ENCODE measurements at regions not wholly inside any gene's neighbourhood (a gene's known extent, or its start where the extent isn't known, plus 50 kb on each side); places are given as distances from the start of the nearest gene placed in this dataset.

GRCh38 chr22:48431014-48431413 lies 1396.7 kb downstream of the BRD1 start (continued):
- TF ChIP-seq, protein P1, sequence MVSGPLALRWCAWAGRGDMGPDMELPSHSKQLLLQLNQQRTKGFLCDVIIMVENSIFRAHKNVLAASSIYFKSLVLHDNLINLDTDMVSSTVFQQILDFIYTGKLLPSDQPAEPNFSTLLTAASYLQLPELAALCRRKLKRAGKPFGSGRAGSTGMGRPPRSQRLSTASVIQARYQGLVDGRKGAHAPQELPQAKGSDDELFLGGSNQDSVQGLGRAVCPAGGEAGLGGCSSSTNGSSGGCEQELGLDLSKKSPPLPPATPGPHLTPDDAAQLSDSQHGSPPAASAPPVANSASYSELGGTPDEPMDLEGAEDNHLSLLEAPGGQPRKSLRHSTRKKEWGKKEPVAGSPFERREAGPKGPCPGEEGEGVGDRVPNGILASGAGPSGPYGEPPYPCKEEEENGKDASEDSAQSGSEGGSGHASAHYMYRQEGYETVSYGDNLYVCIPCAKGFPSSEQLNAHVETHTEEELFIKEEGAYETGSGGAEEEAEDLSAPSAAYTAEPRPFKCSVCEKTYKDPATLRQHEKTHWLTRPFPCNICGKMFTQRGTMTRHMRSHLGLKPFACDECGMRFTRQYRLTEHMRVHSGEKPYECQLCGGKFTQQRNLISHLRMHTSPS (CRISPR knock-in tag; IDR thresholded peaks at IDR 0.05; ENCODE audit: low read depth) = no peak
- TF ChIP-seq MEIS2 (CRISPR knock-in tag; IDR thresholded peaks at IDR 0.05) (no peak), ZNF224 (CRISPR knock-in tag; IDR thresholded peaks at IDR 0.05) (no peak), TCF7 (IDR thresholded peaks at IDR 0.05; ENCODE audit: low read depth) (no peak), ZNF609 (CRISPR knock-in tag; IDR thresholded peaks at IDR 0.05; ENCODE audit: borderline replicate concordance) (no peak), ZNF574 (CRISPR knock-in tag; IDR thresholded peaks at IDR 0.05) (no peak), ONECUT2 (CRISPR knock-in tag; IDR thresholded peaks at IDR 0.05) (no peak), MTA1 (CRISPR knock-in tag; IDR thresholded peaks at IDR 0.05; ENCODE audit: borderline replicate concordance) (no peak), ZFP1 (CRISPR knock-in tag; IDR thresholded peaks at IDR 0.05) (no peak), ZNF33A (CRISPR knock-in tag; IDR thresholded peaks at IDR 0.05; ENCODE audit: borderline replicate concordance) (no peak), ZNF430 (CRISPR knock-in tag; IDR thresholded peaks at IDR 0.05) (no peak), ZNF879 (CRISPR knock-in tag; IDR thresholded peaks at IDR 0.05) (no peak)

Data from HepG2 (cell line).